H9 (cell line): ENCODE measurements at regions not wholly inside any gene's neighbourhood (a gene's known extent, or its start where the extent isn't known, plus 50 kb on each side); places are given as distances from the start of the nearest gene placed in this dataset.

Source experiments
- DNase-seq: peaks from one replicate; pipeline ENCODE4 v3.0.0-alpha.2; 2017
- H2AFZ ChIP-seq: one replicate; pipeline ENCODE4 v1.6.1; 2013; ENCODE audit warnings: mild to moderate bottlenecking, low read length, control low read depth, moderate library complexity
- H2AK5ac ChIP-seq: 2 replicates; pipeline ENCODE4 v1.6.1; 2013; ENCODE audit warnings: low read length, control low read depth, mixed read lengths; ENCODE audit not compliant: insufficient read length
- H2BK120ac ChIP-seq: one replicate; pipeline ENCODE4 v1.6.1; 2013; ENCODE audit warnings: low read depth, mild to moderate bottlenecking, low read length, control low read depth, inconsistent platforms; ENCODE audit not compliant: poor library complexity, severe bottlenecking
- H2BK12ac ChIP-seq: 2 replicates; pipeline ENCODE4 v1.6.1; 2013; ENCODE audit warnings: low read length, control low read depth, mixed read lengths, low read depth; ENCODE audit not compliant: insufficient read length
- H2BK15ac ChIP-seq: 2 replicates; pipeline ENCODE4 v1.6.1; 2013; ENCODE audit warnings: low read depth, low read length, control low read depth
- H2BK20ac ChIP-seq: one replicate; pipeline ENCODE4 v1.6.1; 2013; ENCODE audit warnings: low read depth, mild to moderate bottlenecking, low read length, control low read depth, inconsistent platforms; ENCODE audit not compliant: poor library complexity, severe bottlenecking
- H2BK5ac ChIP-seq: 2 replicates; pipeline ENCODE4 v1.6.1; 2013; ENCODE audit warnings: low read length, control low read depth, mixed read lengths; ENCODE audit not compliant: insufficient read length
- H3K14ac ChIP-seq: 2 replicates; pipeline ENCODE4 v1.6.1; 2013; ENCODE audit warnings: low read length, control low read depth; ENCODE audit not compliant: insufficient read depth
- H3K18ac ChIP-seq: 2 replicates; pipeline ENCODE4 v1.6.1; 2013; ENCODE audit warnings: low read depth, mild to moderate bottlenecking, mixed read lengths, low read length, control low read depth; ENCODE audit not compliant: insufficient read length
- H3K23ac ChIP-seq: 2 replicates; pipeline ENCODE4 v1.6.1; 2013; ENCODE audit warnings: low read length, control low read depth, mixed read lengths, low read depth; ENCODE audit not compliant: insufficient read length
- H3K23me2 ChIP-seq: 2 replicates; pipeline ENCODE4 v1.6.1; 2013; ENCODE audit warnings: low read depth, mild to moderate bottlenecking, mixed read lengths, low read length, control low read depth; ENCODE audit not compliant: insufficient read length, poor library complexity, severe bottlenecking
- H3K27ac ChIP-seq: 2 replicates; pipeline ENCODE4 v1.5.1; 2013; ENCODE audit warnings: low read length, control low read depth, mixed read lengths, low read depth; ENCODE audit not compliant: insufficient read length
- H3K27me3 ChIP-seq: 2 replicates; pipeline ENCODE4 v1.6.1; 2013; ENCODE audit warnings: low read length, control low read depth, inconsistent platforms; ENCODE audit not compliant: insufficient read depth
- H3K4ac ChIP-seq: 2 replicates; pipeline ENCODE4 v1.6.1; 2013; ENCODE audit warnings: low read depth, mild to moderate bottlenecking, control low read depth, inconsistent platforms, low read length, moderate library complexity
- H3K4me1 ChIP-seq: 2 replicates; pipeline ENCODE4 v1.6.1; 2013; ENCODE audit warnings: low read length, control low read depth, inconsistent platforms; ENCODE audit not compliant: insufficient read depth
- H3K4me2 ChIP-seq: 2 replicates; pipeline ENCODE4 v1.6.1; 2013; ENCODE audit warnings: low read length, control low read depth, mixed read lengths; ENCODE audit not compliant: insufficient read length, insufficient read depth
- H3K56ac ChIP-seq: 2 replicates; pipeline ENCODE4 v1.6.1; 2013; ENCODE audit warnings: low read depth, mild to moderate bottlenecking, mixed read lengths, low read length, control low read depth; ENCODE audit not compliant: insufficient read length
- H3K79me1 ChIP-seq: 2 replicates; pipeline ENCODE4 v1.6.1; 2013; ENCODE audit warnings: low read depth, mild to moderate bottlenecking, moderate library complexity, low read length, control low read depth, inconsistent platforms; ENCODE audit not compliant: insufficient read depth, poor library complexity, severe bottlenecking
- H3K79me2 ChIP-seq: 2 replicates; pipeline ENCODE4 v1.6.1; 2013; ENCODE audit warnings: low read length, control low read depth, inconsistent platforms; ENCODE audit not compliant: insufficient read depth
- H3K9ac ChIP-seq: 2 replicates; pipeline ENCODE4 v1.6.1; 2013; ENCODE audit warnings: low read length, control low read depth, mixed read lengths; ENCODE audit not compliant: insufficient read length; ENCODE audit errors: extremely low read depth
- H3K9me3 ChIP-seq: one replicate; pipeline ENCODE4 v1.6.1; 2013; ENCODE audit warnings: low read depth, low read length, inconsistent platforms; ENCODE audit not compliant: control insufficient read depth
- H3T11ph ChIP-seq: one replicate; pipeline ENCODE4 v1.6.1; 2013; ENCODE audit warnings: mild to moderate bottlenecking, low read length, control low read depth, inconsistent platforms
- H4K20me1 ChIP-seq: one replicate; pipeline ENCODE4 v1.6.1; 2013; ENCODE audit not compliant: control insufficient read depth, insufficient read length, insufficient read depth
- H4K5ac ChIP-seq: 2 replicates; pipeline ENCODE4 v1.6.1; 2013; ENCODE audit warnings: low read depth, mild to moderate bottlenecking, mixed read lengths, low read length, control low read depth; ENCODE audit not compliant: insufficient read length
- H4K8ac ChIP-seq: replicated peaks from 2 replicates; pipeline ENCODE4 v1.6.1; 2013; ENCODE audit warnings: low read length, control low read depth, mixed read lengths, low read depth; ENCODE audit not compliant: insufficient read length
- H4K91ac ChIP-seq: 2 replicates; pipeline ENCODE4 v1.6.1; 2013; ENCODE audit warnings: low read depth, mild to moderate bottlenecking, moderate library complexity, mixed read lengths, low read length, control low read depth; ENCODE audit not compliant: insufficient read length
- H3K27ac Mint-ChIP-seq, 3 experiments: 2 replicates in 2 of 3; 3 replicates in 1 of 3; pipeline ENCODE4 v1.8.0; 2020 to 2021; ENCODE audit warnings: mixed read lengths in 3 of 3, mild to moderate bottlenecking in 1 of 3, moderate library complexity in 1 of 3
- H3K27me3 Mint-ChIP-seq: 2 replicates; pipeline ENCODE4 v1.8.0; 2021; ENCODE audit warnings: low read depth, mild to moderate bottlenecking, moderate library complexity, mixed read lengths
- H3K36me3 Mint-ChIP-seq, 3 experiments: 2 replicates in 2 of 3; 3 replicates in 1 of 3; pipeline ENCODE4 v1.8.0; 2020 to 2021; ENCODE audit warnings: low read depth in 3 of 3, mixed read lengths in 3 of 3; ENCODE audit not compliant: insufficient read depth in 1 of 3
- H3K4me1 Mint-ChIP-seq, 2 experiments: 2 replicates each; pipeline ENCODE4 v1.8.0; 2020; ENCODE audit warnings: mixed read lengths in 2 of 2
- H3K4me3 Mint-ChIP-seq, 2 experiments: 2 replicates in 1 of 2; 3 replicates in 1 of 2; pipeline ENCODE4 v1.8.0; 2020 to 2021; ENCODE audit warnings: mild to moderate bottlenecking in 2 of 2, mixed read lengths in 2 of 2, moderate library complexity in 1 of 2
- H3K9me3 Mint-ChIP-seq, 2 experiments: 2 replicates in 1 of 2; 3 replicates in 1 of 2; pipeline ENCODE4 v1.8.0; 2020; ENCODE audit warnings: mild to moderate bottlenecking in 2 of 2, mixed read lengths in 2 of 2, moderate library complexity in 1 of 2
- WGBS: extraction: QIAGEN DNeasy Blood & Tissue Kit; methylation state at CpG from one replicate; pipeline ENCODE4 v1.1.7; 2013; ENCODE audit warnings: missing lambda C conversion rate, low lambda C conversion rate, mixed read lengths; ENCODE audit not compliant: insufficient read length; ENCODE audit errors: extremely low coverage; 5-methylcytosine and 5-hydroxymethylcytosine counted together
- TF ChIP-seq, protein P1 (sequence below): fragments of 200-600 bp; sonication (generic); conservative IDR thresholded peaks from 3 replicates; pipeline ENCODE4 v1.8.0; 2021; ENCODE audit warnings: antibody characterized with exemption, mild to moderate bottlenecking

DNA sequence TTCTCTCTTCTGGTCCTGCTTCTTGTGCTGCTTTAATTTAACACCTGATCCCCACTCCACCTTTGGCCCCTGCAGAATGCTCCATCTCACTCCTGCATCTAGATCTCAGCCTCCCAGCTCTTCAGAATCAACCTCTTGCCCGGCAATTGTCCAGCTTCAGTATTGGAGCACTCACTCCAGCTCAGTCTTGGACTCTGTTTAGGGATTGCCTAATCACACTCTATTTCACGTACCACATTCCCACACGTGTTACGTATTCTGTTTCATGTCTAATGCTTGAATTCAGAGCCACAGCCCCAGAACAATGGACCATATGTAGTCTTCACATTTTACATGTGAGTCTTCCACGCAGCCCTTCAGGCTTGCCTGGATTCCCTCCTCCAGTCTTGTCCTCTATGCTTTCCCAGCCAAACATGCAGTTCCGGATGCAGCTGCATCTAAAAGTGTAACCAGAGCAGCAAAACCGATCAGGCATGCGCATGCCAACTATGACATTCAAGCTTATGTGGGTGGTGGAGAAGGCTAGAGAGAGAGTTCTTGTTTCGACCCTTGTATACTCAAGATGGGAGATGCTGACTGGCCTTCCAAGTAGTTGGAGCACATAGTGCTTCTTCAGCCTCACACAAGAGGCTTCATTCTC, 105.2 kb upstream of the FAM9A start:
- Histone ChIP-seq H3K9ac (no peak overlapping the region), H3K18ac (no peak overlapping the region), H3K27me3 (no peaks in the 10 kb centered on the region), H4K5ac (no peak overlapping the region), H3K27ac (no peak overlapping the region), H2BK15ac (no peak overlapping the region), H3K23ac (no peak overlapping the region), H4K20me1 (no peaks in the 10 kb centered on the region), H2BK5ac (no peak overlapping the region), H2AK5ac (no peak overlapping the region), H3K4ac (no peak overlapping the region), H3K79me1 (no peaks in the 10 kb centered on the region), H2AFZ (no peak overlapping the region), H3K79me2 (no peaks in the 10 kb centered on the region), H3K14ac (no peak overlapping the region), H3K23me2 (no peaks in the 10 kb centered on the region), H2BK120ac (no peak overlapping the region), H4K91ac (no peak overlapping the region), H2BK12ac (no peak overlapping the region), H3K4me2 (no peak overlapping the region), H3K9me3 (no peaks in the 10 kb centered on the region), H3T11ph (no peak overlapping the region), H3K4me1 (no peaks in the 10 kb centered on the region), H3K56ac (no peak overlapping the region), H4K8ac (no peak overlapping the region), H2BK20ac (no peak overlapping the region)
- H3K27me3 Mint-ChIP-seq: peaks cover 8% of the 10 kb centered on the region
- no peak for DNase-seq
- peaks cover 6 to 16% of the 10 kb centered on the region in 2 experiments; a peak in 3 of 4 replicates for H3K4me1 Mint-ChIP-seq
- H3K36me3 Mint-ChIP-seq: no peaks in the 10 kb centered on the region; a peak in 1 of 7 replicates
- H3K4me3 Mint-ChIP-seq: no peak overlapping the region
- WGBS: no CpG with 5 or more reads among the region's 9 CpGs
- TF ChIP-seq, protein P1, sequence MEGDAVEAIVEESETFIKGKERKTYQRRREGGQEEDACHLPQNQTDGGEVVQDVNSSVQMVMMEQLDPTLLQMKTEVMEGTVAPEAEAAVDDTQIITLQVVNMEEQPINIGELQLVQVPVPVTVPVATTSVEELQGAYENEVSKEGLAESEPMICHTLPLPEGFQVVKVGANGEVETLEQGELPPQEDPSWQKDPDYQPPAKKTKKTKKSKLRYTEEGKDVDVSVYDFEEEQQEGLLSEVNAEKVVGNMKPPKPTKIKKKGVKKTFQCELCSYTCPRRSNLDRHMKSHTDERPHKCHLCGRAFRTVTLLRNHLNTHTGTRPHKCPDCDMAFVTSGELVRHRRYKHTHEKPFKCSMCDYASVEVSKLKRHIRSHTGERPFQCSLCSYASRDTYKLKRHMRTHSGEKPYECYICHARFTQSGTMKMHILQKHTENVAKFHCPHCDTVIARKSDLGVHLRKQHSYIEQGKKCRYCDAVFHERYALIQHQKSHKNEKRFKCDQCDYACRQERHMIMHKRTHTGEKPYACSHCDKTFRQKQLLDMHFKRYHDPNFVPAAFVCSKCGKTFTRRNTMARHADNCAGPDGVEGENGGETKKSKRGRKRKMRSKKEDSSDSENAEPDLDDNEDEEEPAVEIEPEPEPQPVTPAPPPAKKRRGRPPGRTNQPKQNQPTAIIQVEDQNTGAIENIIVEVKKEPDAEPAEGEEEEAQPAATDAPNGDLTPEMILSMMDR: no peak
- H3K27ac Mint-ChIP-seq: no peak overlapping the region
- H3K9me3 Mint-ChIP-seq: peaks cover 0 to 32% of the 10 kb centered on the region in 2 experiments; a peak in 2 of 5 replicates
